ENCODE measurements at regions not wholly inside any gene's neighbourhood (a gene's known extent, or its start where the extent isn't known, plus 50 kb on each side); places are given as distances from the start of the nearest gene placed in this dataset.

- no peak for DNase-seq
- intact Hi-C loops (cut with DNase I, micrococcal nuclease): no loop called here
- no peak for ATAC-seq
- no peaks in the 10 kb centered on the region for H3K36me3 ChIP-seq (ENCODE audit: low read depth)
- TF ChIP-seq CTCF (IDR thresholded peaks at IDR 0.05): no peak
- H3K9me3 ChIP-seq: no peaks in the 10 kb centered on the region
- no peaks in the 10 kb centered on the region for H3K4me1 ChIP-seq (ENCODE audit: low read depth)
- no peak overlapping the region for H3K4me3 ChIP-seq
Measured at GRCh38 chr18:68316636-68317035, 398.3 kb downstream of the TMX3 start.

- Histone ChIP-seq H3K4me3 (no peak overlapping the region), H3K4me1 (ENCODE audit: low read depth) (no peaks in the 10 kb centered on the region), H3K9me3 (no peaks in the 10 kb centered on the region), H3K36me3 (ENCODE audit: low read depth) (no peaks in the 10 kb centered on the region)
- no peak for TF ChIP-seq CTCF (IDR thresholded peaks at IDR 0.05)
- intact Hi-C loops (cut with DNase I, micrococcal nuclease): no loop called here
- DNase-seq (no peak), ATAC-seq (no peak)
Measured at GRCh38 chr18:68314403-68314802, 400.5 kb downstream of the TMX3 start.

- DNase-seq (no peak), ATAC-seq (no peak)
- Histone ChIP-seq H3K9me3 (no peaks in the 10 kb centered on the region), H3K4me1 (ENCODE audit: low read depth) (no peaks in the 10 kb centered on the region), H3K4me3 (no peak overlapping the region), H3K36me3 (ENCODE audit: low read depth) (no peaks in the 10 kb centered on the region)
- intact Hi-C loops (cut with DNase I, micrococcal nuclease): no loop called here
- TF ChIP-seq CTCF (IDR thresholded peaks at IDR 0.05): no peak
Measured at GRCh38 chr18:68301441-68301840, 413.5 kb downstream of the TMX3 start.

GRCh38 chr18:68299906-68300305 lies 415.0 kb downstream of the TMX3 start:
- ATAC-seq (no peak), DNase-seq (no peak)
- Histone ChIP-seq H3K4me3 (no peak overlapping the region), H3K9me3 (no peaks in the 10 kb centered on the region), H3K4me1 (ENCODE audit: low read depth) (no peaks in the 10 kb centered on the region), H3K36me3 (ENCODE audit: low read depth) (no peaks in the 10 kb centered on the region)
- intact Hi-C loops (cut with DNase I, micrococcal nuclease): no loop called here
- no peak for TF ChIP-seq CTCF (IDR thresholded peaks at IDR 0.05)

GRCh38 chr18:68298330-68298729 lies 416.6 kb downstream of the TMX3 start:
- H3K4me1 ChIP-seq (ENCODE audit: low read depth): no peaks in the 10 kb centered on the region
- ATAC-seq (no peak), DNase-seq (no peak)
- no peak overlapping the region for H3K4me3 ChIP-seq
- TF ChIP-seq CTCF (IDR thresholded peaks at IDR 0.05): no peak
- H3K36me3 ChIP-seq (ENCODE audit: low read depth): no peaks in the 10 kb centered on the region
- intact Hi-C loops (cut with DNase I, micrococcal nuclease): no loop called here
- H3K9me3 ChIP-seq: no peaks in the 10 kb centered on the region

- Histone ChIP-seq H3K36me3 (ENCODE audit: low read depth) (no peaks in the 10 kb centered on the region), H3K4me3 (no peak overlapping the region), H3K9me3 (no peaks in the 10 kb centered on the region), H3K4me1 (ENCODE audit: low read depth) (no peaks in the 10 kb centered on the region)
- no peak for DNase-seq
- intact Hi-C loops (cut with DNase I, micrococcal nuclease): no loop called here
- ATAC-seq: no peak
- no peak for TF ChIP-seq CTCF (IDR thresholded peaks at IDR 0.05)
Measured at GRCh38 chr18:68288408-68288807, 426.5 kb downstream of the TMX3 start.
